Central memory CD8-positive, alpha-beta T cell (primary cell): ENCODE measurements at regions not wholly inside any gene's neighbourhood (a gene's known extent, or its start where the extent isn't known, plus 50 kb on each side); places are given as distances from the start of the nearest gene placed in this dataset.
"Not testable (repeated sequence)": the region's sequence is repeated elsewhere in the genome, so short reads cannot be mapped to it uniquely, and the experiment has no call there.

ENCODE experiments used
- ATAC-seq: fragments of 150-1000 bp; cut with Tn5 transposase; replicated peaks from 2 replicates; pipeline ENCODE4 v1.10.0; 2022; ENCODE audit warnings: mild to moderate bottlenecking, moderate FRiP score, moderate number of reproducible peaks; ENCODE audit not compliant: poor library complexity, severe bottlenecking; ENCODE audit errors: extremely low read depth
- DNase-seq, 2 donors: peaks; one replicate each; pipeline ENCODE4 v3.0.0; 2021; ENCODE audit warnings: low spot score in 2 of 2
- H3K27ac Mint-ChIP-seq: one replicate; pipeline ENCODE4 v1.8.0; 2022; ENCODE audit warnings: low read depth, mild to moderate bottlenecking, moderate library complexity, mixed read lengths
- H3K27me3 Mint-ChIP-seq: one replicate; pipeline ENCODE4 v1.8.0; 2022; ENCODE audit warnings: mixed read lengths
- H3K36me3 Mint-ChIP-seq: one replicate; pipeline ENCODE4 v1.8.0; 2022; ENCODE audit warnings: mild to moderate bottlenecking, moderate library complexity, mixed read lengths; ENCODE audit not compliant: insufficient read depth
- H3K4me1 Mint-ChIP-seq: one replicate; pipeline ENCODE4 v1.8.0; 2022; ENCODE audit warnings: mixed read lengths
- H3K4me3 Mint-ChIP-seq: one replicate; pipeline ENCODE4 v1.8.0; 2022; ENCODE audit warnings: mild to moderate bottlenecking, moderate library complexity, mixed read lengths
- H3K9me3 Mint-ChIP-seq: one replicate; pipeline ENCODE4 v1.8.0; 2022; ENCODE audit warnings: mixed read lengths

DNA sequence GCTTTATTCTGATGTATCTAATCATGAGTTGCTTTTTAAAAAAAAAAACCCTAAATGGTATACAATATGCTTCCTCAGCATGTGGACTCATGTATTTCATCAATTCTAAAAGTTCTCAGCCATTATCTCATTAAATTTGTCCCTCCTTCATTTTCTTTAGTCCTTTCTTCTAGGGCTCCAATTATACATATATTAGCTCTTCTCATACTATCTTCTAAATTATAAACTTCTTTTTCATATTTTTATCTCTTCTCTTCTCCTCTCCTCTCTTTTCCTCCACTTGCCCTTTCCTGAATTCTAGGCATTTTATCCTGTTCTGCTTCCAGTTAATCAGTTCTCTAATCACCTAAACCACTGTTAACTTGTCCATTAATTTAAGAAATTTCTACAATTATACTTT lies 55.0 kb upstream of the IL33 start:
- Mint-ChIP-seq H3K4me3 (no peak overlapping the region), H3K27ac (no peak overlapping the region), H3K27me3 (peaks cover 33% of the 10 kb centered on the region), H3K9me3 (peaks cover 17% of the 10 kb centered on the region), H3K36me3 (no peaks in the 10 kb centered on the region), H3K4me1 (no peaks in the 10 kb centered on the region)
- DNase-seq (no peak), ATAC-seq (no peak)

DNA sequence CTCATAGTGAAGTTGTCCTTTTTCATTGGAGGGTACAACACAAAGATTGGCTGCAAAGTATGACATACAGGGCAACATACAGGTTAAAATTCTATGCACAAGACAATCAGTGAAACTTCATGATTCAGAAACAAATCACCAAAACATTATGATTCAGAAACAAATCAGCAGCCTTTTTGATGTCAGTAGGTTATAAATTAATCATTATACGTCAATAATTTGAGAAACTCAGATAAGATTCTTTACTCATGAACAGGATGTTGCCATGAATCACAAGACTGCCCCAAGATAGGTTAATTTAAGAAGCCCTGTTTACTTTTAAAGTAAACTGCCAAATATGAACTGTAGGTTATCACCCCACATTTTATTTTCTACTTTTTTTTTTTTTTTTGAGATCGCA lies 62.2 kb upstream of the IL33 start:
- Mint-ChIP-seq H3K4me1 (no peaks in the 10 kb centered on the region), H3K27me3 (peaks cover 58% of the 10 kb centered on the region), H3K27ac (no peak overlapping the region), H3K4me3 (no peak overlapping the region), H3K9me3 (no peaks in the 10 kb centered on the region), H3K36me3 (peaks cover 2% of the 10 kb centered on the region)
- ATAC-seq: no peak
- DNase-seq: no peak

DNA sequence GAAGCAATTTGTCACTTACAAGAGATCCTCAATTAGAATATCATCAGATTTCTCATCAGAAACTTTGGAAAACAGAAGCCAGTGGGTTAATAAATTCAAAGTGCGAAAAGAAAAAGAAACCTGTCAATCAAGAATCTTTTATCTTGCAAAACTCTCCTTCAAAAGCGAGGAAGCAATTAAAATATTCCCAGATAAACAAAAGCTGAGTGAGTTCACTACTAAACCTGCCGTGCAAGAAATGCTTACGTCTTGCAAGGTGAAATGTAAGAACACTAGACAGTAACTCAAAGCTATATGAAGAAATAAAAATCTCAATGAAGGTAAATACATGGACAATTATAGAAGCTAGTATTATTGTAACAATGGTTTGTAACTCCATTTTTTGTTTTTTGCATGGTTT lies 62.8 kb upstream of the IL33 start:
- Mint-ChIP-seq H3K27me3 (peaks cover 58% of the 10 kb centered on the region), H3K9me3 (no peaks in the 10 kb centered on the region), H3K4me3 (no peak overlapping the region), H3K4me1 (no peaks in the 10 kb centered on the region), H3K36me3 (peaks cover 2% of the 10 kb centered on the region), H3K27ac (no peak overlapping the region)
- no peak for ATAC-seq
- DNase-seq: no peak

DNA sequence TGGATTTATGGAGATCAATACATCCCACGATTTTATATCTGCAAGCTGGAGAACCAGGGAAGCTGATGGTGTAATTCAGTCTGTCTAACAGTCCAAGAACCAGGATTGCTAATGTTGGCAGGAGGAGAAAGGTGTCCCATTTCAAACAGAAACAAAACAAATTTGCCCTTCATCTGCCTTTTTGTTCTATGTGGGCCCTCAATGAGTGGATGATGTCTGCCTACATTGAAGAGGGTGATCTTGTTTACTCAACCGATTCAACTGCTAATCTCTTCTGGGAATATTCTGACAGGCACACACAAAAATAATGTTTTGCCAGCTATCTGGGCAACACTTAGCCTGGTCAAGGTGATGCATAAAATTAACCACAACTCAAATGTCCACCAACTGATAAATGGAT lies 65.1 kb upstream of the IL33 start:
- no peak overlapping the region for H3K27ac Mint-ChIP-seq

DNA sequence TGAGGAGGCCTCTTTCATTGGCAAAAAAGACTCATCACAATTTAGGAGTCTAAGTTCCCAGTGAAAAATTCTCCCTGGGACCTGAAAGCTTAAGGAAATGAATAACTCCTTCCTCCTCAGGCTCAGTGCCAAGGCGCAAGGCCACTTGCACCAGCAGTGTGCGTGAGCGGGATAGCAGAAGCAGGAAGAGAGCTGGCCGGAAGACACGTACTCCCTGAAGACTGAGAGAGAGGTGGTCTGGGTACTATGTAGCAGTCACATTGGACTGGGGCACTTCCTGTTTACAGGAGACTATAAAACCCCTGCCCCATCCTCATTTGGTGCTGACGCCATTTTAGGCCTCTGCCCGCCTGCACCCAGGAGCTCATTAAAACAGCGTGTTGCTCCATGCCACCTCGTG lies 66.3 kb upstream of the IL33 start:
- ATAC-seq (no peak), DNase-seq (no peak)
- H3K9me3 Mint-ChIP-seq: no peaks in the 10 kb centered on the region
- no peak overlapping the region for H3K27ac Mint-ChIP-seq
- no peaks in the 10 kb centered on the region for H3K4me1 Mint-ChIP-seq
- H3K36me3 Mint-ChIP-seq: peaks cover 2% of the 10 kb centered on the region
- H3K4me3 Mint-ChIP-seq: no peak overlapping the region
- H3K27me3 Mint-ChIP-seq: peaks cover 32% of the 10 kb centered on the region

More for the DNA sequence above, 65.1 kb upstream of the IL33 start:
- DNase-seq (no peak), ATAC-seq (no peak)
- H3K27me3 Mint-ChIP-seq: peaks cover 44% of the 10 kb centered on the region
- H3K9me3 Mint-ChIP-seq: no peaks in the 10 kb centered on the region
- H3K4me1 Mint-ChIP-seq: no peaks in the 10 kb centered on the region
- H3K4me3 Mint-ChIP-seq: no peak overlapping the region
- H3K36me3 Mint-ChIP-seq: peaks cover 2% of the 10 kb centered on the region

DNA sequence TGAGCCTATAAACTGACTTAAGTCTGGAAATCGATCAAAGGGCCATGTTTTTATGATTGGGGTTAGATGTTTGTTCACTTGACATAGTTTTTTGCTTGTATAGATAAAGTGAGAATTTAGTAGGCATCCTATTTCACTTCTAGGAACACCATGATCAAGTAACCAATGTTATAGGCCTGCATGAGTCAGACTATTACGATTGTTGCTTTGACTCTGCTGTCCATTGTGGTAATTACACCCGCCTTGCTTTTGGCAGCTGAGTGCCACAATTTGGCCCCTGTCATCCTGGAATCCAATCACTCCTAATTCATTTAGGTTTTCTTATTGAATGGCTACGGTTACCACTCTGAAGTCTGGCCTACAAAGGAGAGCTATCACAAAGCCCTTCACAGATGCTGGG lies 67.8 kb upstream of the IL33 start:
- Mint-ChIP-seq H3K27ac (no peak overlapping the region), H3K9me3 (no peaks in the 10 kb centered on the region), H3K4me3 (no peak overlapping the region), H3K27me3 (peaks cover 25% of the 10 kb centered on the region), H3K4me1 (no peaks in the 10 kb centered on the region), H3K36me3 (peaks cover 2% of the 10 kb centered on the region)
- ATAC-seq (no peak), DNase-seq (no peak)

DNA sequence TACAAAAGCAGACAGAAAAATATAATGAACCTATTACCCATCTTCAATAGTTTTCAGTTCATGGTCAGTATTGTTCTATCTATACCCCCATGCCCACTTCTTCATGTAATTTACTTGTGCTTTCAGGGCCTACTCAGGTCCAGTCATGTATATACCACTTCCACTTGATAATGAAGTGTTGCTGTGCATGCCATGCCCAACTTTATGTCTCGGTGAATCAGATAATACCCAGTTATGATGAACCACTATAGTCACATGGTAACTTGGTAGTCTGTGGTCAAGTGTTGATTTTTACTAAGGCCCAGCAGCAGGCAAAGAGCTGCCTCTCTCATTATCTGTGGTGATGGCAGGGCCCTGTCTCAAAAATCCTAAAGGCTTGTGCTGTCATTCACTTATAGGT lies 70.7 kb upstream of the IL33 start:
- no peaks in the 10 kb centered on the region for H3K27me3 Mint-ChIP-seq
- no peak for DNase-seq
- H3K4me1 Mint-ChIP-seq: no peaks in the 10 kb centered on the region
- no peak overlapping the region for H3K4me3 Mint-ChIP-seq
- no peak overlapping the region for H3K27ac Mint-ChIP-seq
- no peak for ATAC-seq
- H3K9me3 Mint-ChIP-seq: no peaks in the 10 kb centered on the region
- no peaks in the 10 kb centered on the region for H3K36me3 Mint-ChIP-seq

DNA sequence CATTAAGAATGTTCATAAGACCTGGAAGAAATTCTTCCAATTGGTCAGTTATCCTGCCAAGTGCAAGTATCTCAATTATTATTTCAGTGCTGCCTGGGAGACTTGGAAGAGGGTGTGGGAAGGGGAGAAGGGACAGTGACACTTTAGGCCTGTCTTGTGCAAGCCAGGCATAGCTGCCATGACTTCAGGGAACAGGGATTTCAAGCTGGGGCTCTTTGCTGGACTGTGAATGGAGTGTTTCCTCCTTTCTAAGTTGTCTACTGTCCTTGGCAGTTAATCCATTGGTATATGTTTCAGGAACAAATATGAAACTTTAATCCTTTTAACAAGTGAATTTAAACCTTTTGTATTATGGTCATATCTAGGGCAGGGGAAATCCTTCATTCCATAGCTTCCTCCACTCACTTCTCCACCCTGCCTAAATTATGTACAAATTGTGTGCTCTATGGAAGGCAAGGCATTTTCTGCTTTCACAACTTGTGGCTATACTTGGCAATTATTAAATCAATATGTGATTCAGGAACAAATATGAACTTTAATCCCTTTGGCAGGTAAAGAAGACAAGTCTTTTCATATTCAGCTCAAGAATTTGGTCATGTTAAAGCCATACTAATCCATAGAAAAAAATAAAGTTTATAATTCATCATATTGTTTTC lies 72.7 kb upstream of the IL33 start:
- Mint-ChIP-seq H3K36me3 (no peaks in the 10 kb centered on the region), H3K27me3 (peaks cover 8% of the 10 kb centered on the region), H3K4me1 (no peaks in the 10 kb centered on the region), H3K4me3 (no peak overlapping the region), H3K9me3 (no peaks in the 10 kb centered on the region), H3K27ac (no peak overlapping the region)
- DNase-seq: no peak
- no peak for ATAC-seq

DNA sequence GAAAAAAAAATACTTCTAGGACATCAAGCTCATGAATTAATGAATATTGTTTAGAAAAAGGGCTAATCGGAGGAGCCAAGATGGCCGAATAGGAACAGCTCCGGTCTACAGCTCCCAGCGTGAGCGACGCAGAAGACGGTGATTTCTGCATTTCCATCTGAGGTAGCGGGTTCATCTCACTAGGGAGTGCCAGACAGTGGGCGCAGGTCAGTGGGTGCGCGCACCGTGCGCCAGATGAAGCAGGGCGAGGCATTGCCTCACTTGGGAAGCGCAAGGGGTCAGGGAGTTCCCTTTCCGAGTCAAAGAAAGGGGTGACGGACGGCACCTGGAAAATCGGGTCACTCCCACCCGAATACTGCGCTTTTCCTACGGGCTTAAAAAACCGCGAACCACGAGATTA lies 79.8 kb upstream of the IL33 start:
- not testable (repeated sequence) for H3K4me1 Mint-ChIP-seq, H3K27ac Mint-ChIP-seq, H3K4me3 Mint-ChIP-seq, ATAC-seq, H3K27me3 Mint-ChIP-seq, H3K36me3 Mint-ChIP-seq, DNase-seq, H3K9me3 Mint-ChIP-seq

DNA sequence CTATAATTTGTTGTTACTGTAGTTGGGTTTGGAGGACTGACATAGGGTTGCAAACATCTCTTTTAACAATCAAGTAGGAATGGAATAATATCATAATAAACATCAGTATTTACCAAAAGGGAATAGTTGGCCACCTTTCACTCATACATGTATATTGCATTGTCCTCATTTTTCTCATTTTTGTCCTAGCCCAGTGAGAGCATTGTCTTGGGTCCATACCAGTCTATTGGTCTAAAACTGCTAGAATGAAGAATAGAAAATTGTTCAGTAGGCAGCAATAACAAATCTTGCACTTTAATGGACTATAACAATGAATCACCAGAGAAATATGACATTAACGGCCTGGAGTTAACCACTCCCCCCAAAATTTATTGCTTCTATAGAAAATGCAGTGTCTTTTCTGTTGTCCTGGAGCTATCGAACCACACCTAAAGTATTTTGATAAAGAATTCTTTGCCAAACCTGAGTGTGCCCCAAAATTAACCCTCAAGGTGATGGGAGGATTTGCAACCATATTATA lies 80.9 kb upstream of the IL33 start:
- ATAC-seq (no peak), DNase-seq (no peak)
- Mint-ChIP-seq H3K36me3 (no peaks in the 10 kb centered on the region), H3K9me3 (no peaks in the 10 kb centered on the region), H3K27me3 (peaks cover 10% of the 10 kb centered on the region), H3K27ac (no peak overlapping the region), H3K4me3 (no peak overlapping the region), H3K4me1 (peaks cover 9% of the 10 kb centered on the region)

DNA sequence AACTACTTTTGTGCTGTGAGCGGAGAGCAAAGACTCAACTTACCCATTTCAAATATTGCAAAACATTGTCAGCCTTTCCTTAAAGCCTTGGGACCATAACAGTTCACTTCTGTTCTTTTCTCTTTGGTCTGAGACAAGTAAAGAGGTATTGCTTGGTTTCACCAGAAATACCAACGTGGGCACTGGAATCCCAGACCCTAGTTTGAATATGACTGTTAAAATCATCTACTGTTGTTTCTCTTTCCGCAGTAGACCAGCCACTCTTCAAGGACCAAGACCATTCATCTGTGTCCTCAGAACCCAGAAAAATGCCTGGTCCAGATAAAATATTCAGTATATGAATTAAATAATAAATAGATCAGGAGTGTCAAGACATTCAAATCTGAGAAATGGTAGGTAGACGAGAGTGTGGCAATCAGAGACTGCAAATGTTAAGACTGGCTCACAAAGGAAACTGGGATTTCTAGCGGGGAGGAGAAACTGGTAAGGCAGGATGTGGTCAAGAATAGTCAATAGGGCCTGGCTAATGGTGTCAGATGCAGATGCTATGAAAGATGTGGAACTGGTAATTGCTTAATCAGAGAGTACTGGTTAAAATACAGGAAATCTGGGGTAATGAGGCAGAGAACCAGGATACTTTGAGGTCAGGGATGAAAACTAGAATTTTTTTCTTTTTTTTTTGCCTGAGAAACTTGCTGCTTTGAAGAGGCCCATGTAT lies 82.1 kb upstream of the IL33 start:
- Mint-ChIP-seq H3K9me3 (no peaks in the 10 kb centered on the region), H3K36me3 (no peaks in the 10 kb centered on the region), H3K27me3 (peaks cover 8% of the 10 kb centered on the region), H3K4me1 (peaks cover 9% of the 10 kb centered on the region), H3K27ac (no peak overlapping the region), H3K4me3 (no peak overlapping the region)
- ATAC-seq (no peak), DNase-seq (no peak)

DNA sequence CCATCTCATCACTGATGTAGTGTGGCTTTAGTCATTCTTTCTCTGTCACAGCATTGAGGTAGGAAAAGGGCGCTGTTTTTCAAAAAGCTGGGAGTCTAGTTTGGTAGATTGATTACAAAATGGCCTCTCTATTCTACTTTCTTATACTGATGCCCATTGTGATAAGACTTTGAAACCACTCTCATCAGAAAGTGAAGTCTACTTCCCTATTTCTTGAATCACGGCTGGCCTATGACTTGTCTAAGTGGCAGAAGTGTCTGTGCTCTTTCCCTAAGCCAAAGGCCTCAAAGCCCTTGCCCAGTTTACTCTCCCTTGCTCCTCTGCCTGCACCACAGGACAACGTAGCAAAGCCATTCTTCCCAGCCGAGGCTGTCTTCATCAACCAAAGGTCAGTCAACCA lies 83.0 kb upstream of the IL33 start:
- DNase-seq: no peak
- no peak for ATAC-seq
- no peaks in the 10 kb centered on the region for H3K9me3 Mint-ChIP-seq
- no peak overlapping the region for H3K27ac Mint-ChIP-seq
- no peaks in the 10 kb centered on the region for H3K36me3 Mint-ChIP-seq
- H3K27me3 Mint-ChIP-seq: no peaks in the 10 kb centered on the region
- peaks cover 9% of the 10 kb centered on the region for H3K4me1 Mint-ChIP-seq
- no peak overlapping the region for H3K4me3 Mint-ChIP-seq

DNA sequence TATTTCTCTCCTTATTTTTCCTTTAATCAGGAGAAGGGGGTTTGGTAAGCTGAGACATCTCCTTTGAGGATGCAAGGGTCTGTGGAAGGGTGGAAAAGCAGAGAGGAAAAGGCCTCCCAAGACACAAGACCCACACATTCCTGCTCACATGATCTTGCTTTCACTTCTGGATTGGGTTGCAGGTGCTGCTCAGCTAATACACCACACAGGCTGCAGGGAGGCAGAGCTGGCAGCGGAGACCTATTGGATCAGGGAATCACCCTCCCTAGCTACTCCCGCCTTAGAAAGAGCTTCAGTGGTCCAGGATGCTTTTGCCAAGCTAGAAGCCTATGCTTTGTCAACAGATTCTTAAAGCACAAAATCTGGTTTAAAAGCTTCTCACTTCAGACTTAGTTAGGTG lies 87.6 kb upstream of the IL33 start:
- DNase-seq: no peak
- no peak overlapping the region for H3K4me3 Mint-ChIP-seq
- H3K9me3 Mint-ChIP-seq: no peaks in the 10 kb centered on the region
- no peaks in the 10 kb centered on the region for H3K4me1 Mint-ChIP-seq
- ATAC-seq: no peak
- H3K27ac Mint-ChIP-seq: no peak overlapping the region
- H3K27me3 Mint-ChIP-seq: peaks cover 11% of the 10 kb centered on the region
- no peaks in the 10 kb centered on the region for H3K36me3 Mint-ChIP-seq
